SK-N-SH treated with all-trans-retinoic acid at 6 μM for 48 hours (cell line): ENCODE measurements at regions not wholly inside any gene's neighbourhood (a gene's known extent, or its start where the extent isn't known, plus 50 kb on each side); places are given as distances from the start of the nearest gene placed in this dataset.

Source experiments
- PATZ1 ChIP-seq: fragments of 250-450 bp; sonication (Bioruptor Pico); IDR thresholded peaks from 2 replicates; pipeline ENCODE4 v1.8.0; 2020; ENCODE audit warnings: mild to moderate bottlenecking, moderate library complexity, borderline replicate concordance
- ZFP3 ChIP-seq: fragments of 250-450 bp; sonication (Bioruptor Pico); IDR thresholded peaks from 2 replicates; pipeline ENCODE4 v1.5.0; 2020; ENCODE audit warnings: mild to moderate bottlenecking, moderate library complexity
- TF ChIP-seq, protein P1 (sequence below): fragments of 250-450 bp; sonication (Bioruptor Pico); IDR thresholded peaks from 2 replicates; pipeline ENCODE4 v1.5.1; 2020; ENCODE audit warnings: low read depth, mild to moderate bottlenecking, moderate library complexity

DNA sequence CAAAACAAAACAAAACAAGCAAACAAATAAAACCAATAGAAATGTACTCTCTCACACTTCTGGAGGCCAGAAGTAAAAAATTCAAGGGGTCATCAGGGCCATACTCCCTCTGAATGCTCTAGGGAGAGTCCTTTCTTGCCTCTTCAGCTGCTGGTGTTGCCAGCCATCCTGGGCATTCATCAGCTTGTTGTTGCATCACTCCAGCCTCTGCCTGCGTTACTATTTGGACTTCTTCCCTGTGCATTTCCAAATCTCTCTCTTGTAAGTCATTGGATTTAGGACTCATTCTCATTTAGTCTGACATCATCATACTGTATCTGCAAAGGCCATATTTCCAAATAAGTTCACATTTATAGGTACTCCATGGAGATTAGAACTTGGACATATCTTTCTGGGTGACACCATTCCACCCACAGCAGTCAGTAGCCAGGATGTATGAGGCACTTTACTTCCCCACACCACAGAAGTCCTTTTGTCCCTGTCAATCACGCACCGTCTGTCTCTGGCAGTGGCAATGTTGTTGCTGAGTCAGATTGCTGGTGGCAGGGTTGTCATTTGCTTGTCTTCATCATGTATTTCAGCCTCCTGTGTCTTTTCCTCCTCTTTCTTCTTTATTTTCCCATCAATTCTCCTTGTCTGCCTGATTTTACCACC, 151.0 kb upstream of the KCNJ6 start:
- TF ChIP-seq PATZ1 (CRISPR knock-in tag), result no peak
- TF ChIP-seq, protein P1, sequence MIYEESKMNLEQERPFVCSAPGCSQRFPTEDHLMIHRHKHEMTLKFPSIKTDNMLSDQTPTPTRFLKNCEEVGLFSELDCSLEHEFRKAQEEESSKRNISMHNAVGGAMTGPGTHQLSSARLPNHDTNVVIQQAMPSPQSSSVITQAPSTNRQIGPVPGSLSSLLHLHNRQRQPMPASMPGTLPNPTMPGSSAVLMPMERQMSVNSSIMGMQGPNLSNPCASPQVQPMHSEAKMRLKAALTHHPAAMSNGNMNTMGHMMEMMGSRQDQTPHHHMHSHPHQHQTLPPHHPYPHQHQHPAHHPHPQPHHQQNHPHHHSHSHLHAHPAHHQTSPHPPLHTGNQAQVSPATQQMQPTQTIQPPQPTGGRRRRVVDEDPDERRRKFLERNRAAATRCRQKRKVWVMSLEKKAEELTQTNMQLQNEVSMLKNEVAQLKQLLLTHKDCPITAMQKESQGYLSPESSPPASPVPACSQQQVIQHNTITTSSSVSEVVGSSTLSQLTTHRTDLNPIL (CRISPR knock-in tag), result no peak
- no peak for TF ChIP-seq ZFP3
